IMR-90 (cell line): ENCODE measurements at regions not wholly inside any gene's neighbourhood (a gene's known extent, or its start where the extent isn't known, plus 50 kb on each side); places are given as distances from the start of the nearest gene placed in this dataset.

Source experiments
- BHLHE40 ChIP-seq: fragments of 150-350 bp; IDR thresholded peaks from 2 replicates; pipeline ENCODE4 v1.6.1; 2016; ENCODE audit warnings: mild to moderate bottlenecking, low read depth, low read length
- CEBPB ChIP-seq: IDR thresholded peaks from 2 replicates; pipeline ENCODE4 v1.6.1; 2012; ENCODE audit warnings: low read depth, low read length, improper control_type of control experiment
- CHD1 ChIP-seq: IDR thresholded peaks from 2 replicates; pipeline ENCODE4 v1.6.1; 2012; ENCODE audit warnings: low read depth, low read length, improper control_type of control experiment
- FOS ChIP-seq: fragments of 150-350 bp; IDR thresholded peaks from 2 replicates; pipeline ENCODE4 v1.6.1; 2016; ENCODE audit warnings: low read depth, low read length
- MAZ ChIP-seq: IDR thresholded peaks from 2 replicates; pipeline ENCODE4 v1.6.1; 2012; ENCODE audit warnings: low read depth, mild to moderate bottlenecking, low read length, improper control_type of control experiment, moderate library complexity, borderline replicate concordance
- NFE2L2 ChIP-seq: fragments of 150-350 bp; IDR thresholded peaks from 2 replicates; pipeline ENCODE4 v1.6.1; 2016; ENCODE audit warnings: low read depth, mild to moderate bottlenecking, low read length
- POLR2A ChIP-seq: IDR thresholded peaks from 2 replicates; pipeline ENCODE4 v1.6.1; 2012; ENCODE audit warnings: mild to moderate bottlenecking, low read depth, low read length
- RAD21 ChIP-seq: IDR thresholded peaks from 2 replicates; pipeline ENCODE4 v1.6.1; 2012; ENCODE audit warnings: low read length, improper control_type of control experiment
- RFX5 ChIP-seq: IDR thresholded peaks from 2 replicates; pipeline ENCODE4 v1.8.0; 2012; ENCODE audit warnings: low read depth, mild to moderate bottlenecking, low read length, moderate library complexity
- SMC3 ChIP-seq: fragments of 150-350 bp; IDR thresholded peaks from 2 replicates; pipeline ENCODE4 v1.6.1; 2016; ENCODE audit warnings: low read depth, mild to moderate bottlenecking, antibody characterized with exemption, low read length, moderate library complexity
- TF ChIP-seq, protein P1 (sequence below): conservative IDR thresholded peaks from 2 replicates; pipeline ENCODE4 v1.5.1; 2012; ENCODE audit warnings: mild to moderate bottlenecking, low read depth, low read length, improper control_type of control experiment
- TF ChIP-seq, protein P2 (sequence below): fragments of 150-350 bp; IDR thresholded peaks from 2 replicates; pipeline ENCODE4 v1.6.1; 2016; ENCODE audit warnings: low read depth, mild to moderate bottlenecking, low read length, moderate library complexity, borderline replicate concordance

DNA sequence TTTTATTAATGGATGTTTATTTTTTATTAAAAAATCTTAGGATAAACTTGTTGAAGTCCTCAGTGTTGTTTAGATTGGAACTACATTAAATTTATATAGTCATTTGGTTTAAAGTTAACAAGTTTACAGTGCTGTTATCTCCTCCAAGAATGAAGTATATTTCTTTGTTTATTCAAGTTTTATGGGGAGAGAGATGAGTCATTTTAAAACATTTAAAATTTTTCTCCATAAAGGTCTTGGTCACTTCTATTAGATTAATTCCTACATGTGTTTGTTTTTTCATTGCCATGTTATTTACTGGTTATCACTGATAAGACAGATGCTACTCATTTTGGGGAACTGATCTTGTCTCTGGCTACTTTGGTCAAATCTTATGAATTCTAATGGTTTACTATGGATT lies 429.6 kb downstream of the METTL15 start:
- TF ChIP-seq CHD1 (no peak), SMC3 (no peak), CEBPB (no peak), POLR2A (no peak), RAD21 (no peak), BHLHE40 (no peak), MAZ (no peak), RFX5 (no peak), FOS (peak; percentile 53; the same call in 1 of the 2 replicates), NFE2L2 (no peak)
- TF ChIP-seq, protein P1, sequence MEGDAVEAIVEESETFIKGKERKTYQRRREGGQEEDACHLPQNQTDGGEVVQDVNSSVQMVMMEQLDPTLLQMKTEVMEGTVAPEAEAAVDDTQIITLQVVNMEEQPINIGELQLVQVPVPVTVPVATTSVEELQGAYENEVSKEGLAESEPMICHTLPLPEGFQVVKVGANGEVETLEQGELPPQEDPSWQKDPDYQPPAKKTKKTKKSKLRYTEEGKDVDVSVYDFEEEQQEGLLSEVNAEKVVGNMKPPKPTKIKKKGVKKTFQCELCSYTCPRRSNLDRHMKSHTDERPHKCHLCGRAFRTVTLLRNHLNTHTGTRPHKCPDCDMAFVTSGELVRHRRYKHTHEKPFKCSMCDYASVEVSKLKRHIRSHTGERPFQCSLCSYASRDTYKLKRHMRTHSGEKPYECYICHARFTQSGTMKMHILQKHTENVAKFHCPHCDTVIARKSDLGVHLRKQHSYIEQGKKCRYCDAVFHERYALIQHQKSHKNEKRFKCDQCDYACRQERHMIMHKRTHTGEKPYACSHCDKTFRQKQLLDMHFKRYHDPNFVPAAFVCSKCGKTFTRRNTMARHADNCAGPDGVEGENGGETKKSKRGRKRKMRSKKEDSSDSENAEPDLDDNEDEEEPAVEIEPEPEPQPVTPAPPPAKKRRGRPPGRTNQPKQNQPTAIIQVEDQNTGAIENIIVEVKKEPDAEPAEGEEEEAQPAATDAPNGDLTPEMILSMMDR, result no peak
- TF ChIP-seq, protein P2, sequence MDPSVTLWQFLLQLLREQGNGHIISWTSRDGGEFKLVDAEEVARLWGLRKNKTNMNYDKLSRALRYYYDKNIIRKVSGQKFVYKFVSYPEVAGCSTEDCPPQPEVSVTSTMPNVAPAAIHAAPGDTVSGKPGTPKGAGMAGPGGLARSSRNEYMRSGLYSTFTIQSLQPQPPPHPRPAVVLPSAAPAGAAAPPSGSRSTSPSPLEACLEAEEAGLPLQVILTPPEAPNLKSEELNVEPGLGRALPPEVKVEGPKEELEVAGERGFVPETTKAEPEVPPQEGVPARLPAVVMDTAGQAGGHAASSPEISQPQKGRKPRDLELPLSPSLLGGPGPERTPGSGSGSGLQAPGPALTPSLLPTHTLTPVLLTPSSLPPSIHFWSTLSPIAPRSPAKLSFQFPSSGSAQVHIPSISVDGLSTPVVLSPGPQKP, result no peak
